GM18867 (cell line): ENCODE measurements at regions not wholly inside any gene's neighbourhood (a gene's known extent, or its start where the extent isn't known, plus 50 kb on each side); places are given as distances from the start of the nearest gene placed in this dataset.
"Not testable (repeated sequence)": the region's sequence is repeated elsewhere in the genome, so short reads cannot be mapped to it uniquely, and the experiment has no call there.

Source experiments
- ATAC-seq: cut with Tn5 transposase; IDR thresholded peaks from one replicate; pipeline ENCODE4 v1.9.1; 2021; ENCODE audit warnings: mild to moderate bottlenecking, moderate library complexity; ENCODE audit not compliant: unreplicated experiment

GRCh38 chrX:13387666-13388494 lies 68.0 kb upstream of the ATXN3L start:
- ATAC-seq: peak; percentile 61

DNA sequence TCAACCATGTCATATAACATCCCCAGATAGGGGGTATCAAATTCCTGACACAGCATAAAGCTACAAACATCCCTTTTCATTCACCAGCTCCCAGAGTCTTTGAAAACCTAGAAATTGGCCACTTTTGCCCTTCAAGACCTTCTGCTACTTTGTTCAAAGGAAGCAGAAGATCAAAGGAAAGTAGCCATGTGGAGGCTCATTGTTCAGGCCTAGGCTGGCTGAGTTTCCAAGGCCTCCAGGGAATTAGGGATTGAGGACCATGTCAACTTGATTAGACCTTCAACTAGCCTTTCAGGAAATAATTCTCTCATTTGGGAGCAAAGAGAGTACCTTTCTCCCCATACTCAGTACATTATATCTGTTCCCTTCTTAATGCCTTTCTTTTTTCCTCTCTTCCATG lies 66.8 kb upstream of the ATXN3L start:
- no peak for ATAC-seq

GRCh38 chrX:13386092-13386491 lies 66.2 kb upstream of the ATXN3L start:
- ATAC-seq: no peak

DNA sequence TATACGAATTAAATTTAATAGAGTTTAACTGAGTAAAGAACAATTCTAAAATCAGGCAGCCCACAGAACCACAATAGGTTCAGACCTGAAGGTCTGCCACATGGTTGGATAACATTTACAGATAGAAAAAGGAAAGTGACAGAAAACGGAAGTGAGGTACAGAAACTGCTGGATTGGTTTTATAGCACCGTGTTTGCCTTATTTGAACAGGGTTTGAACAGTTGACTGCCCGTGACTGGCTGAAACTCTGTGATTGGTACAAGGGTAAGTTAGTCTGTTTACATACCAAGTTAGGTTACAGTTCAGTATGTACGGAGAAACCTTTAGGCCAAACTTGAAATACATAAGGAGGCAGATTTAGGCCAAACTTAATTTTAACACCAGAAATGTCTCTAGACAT lies 64.1 kb upstream of the ATXN3L start:
- peak; percentile 76 for ATAC-seq

GRCh38 chrX:13381514-13381913 lies 61.7 kb upstream of the ATXN3L start:
- ATAC-seq: no peak

- ATAC-seq: no peak
Observed at GRCh38 chrX:13380211-13380610, 60.4 kb upstream of the ATXN3L start.

GRCh38 chrX:13378562-13379518 lies 59.0 kb upstream of the ATXN3L start:
- not testable (repeated sequence) for ATAC-seq

DNA sequence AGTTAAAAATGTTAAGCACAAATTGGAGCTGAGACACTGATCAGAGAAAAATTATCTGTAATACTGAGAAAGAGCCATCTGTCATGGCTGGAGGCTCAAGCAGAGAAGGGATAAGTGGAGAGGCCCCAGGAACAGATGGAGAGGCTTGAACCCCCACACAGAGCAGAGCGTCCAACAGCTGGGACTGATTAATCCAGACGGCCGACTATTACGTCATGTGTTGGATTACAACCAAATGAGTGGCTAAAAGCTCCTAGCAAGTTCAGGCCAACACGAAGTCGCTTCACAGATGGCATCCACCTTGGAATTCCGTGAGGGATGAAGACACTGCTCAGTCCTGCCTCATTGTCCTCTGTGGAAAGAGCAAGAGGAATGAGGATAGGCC lies 57.7 kb upstream of the ATXN3L start:
- ATAC-seq: no peak

GRCh38 chrX:13376857-13377549 lies 57.1 kb upstream of the ATXN3L start:
- no peak for ATAC-seq

- not testable (repeated sequence) for ATAC-seq
Observed at GRCh38 chrX:13375596-13375995, 55.7 kb upstream of the ATXN3L start.

- no peak for ATAC-seq
Observed at GRCh38 chrX:13374364-13374763, 54.5 kb upstream of the ATXN3L start.

DNA sequence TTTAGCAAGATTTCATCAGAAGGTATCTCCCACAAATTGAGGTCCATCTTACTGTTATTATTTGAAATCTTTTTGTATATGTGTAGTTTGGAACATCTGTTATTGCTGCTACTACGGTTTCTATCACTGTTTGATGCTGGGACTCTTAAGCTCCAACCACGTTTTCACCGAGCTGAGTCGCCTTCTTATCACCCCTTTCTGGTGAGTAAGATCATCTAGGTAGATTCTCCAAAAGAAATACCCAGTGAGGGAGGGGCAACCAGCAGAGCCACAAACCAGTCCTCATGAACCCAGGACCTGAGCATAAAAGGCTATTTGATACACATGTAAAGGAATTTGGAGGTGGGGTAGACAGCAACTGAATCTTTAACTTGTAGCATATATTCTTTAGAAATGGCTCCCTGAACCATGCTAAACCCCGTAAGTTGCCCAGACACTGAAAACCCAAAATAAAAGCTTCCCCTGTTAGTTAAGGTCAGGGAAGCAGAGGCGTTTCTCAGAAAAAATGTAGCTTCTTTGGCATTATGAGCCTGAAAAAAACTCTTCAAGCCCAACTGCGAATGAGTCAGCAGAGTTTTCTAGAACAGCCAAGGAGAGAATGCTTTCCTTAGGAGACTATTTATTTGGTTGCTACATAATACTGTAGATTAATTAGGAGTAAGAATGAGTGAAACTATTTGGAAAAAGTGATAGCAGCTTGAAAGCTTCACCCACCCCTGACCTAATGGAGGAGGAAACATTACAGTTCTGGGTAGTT lies 53.8 kb upstream of the ATXN3L start:
- ATAC-seq: no peak

- ATAC-seq: no peak
Observed at GRCh38 chrX:13373027-13373426, 53.2 kb upstream of the ATXN3L start.

GRCh38 chrX:13372203-13372980 lies 52.5 kb upstream of the ATXN3L start:
- ATAC-seq: no peak

DNA sequence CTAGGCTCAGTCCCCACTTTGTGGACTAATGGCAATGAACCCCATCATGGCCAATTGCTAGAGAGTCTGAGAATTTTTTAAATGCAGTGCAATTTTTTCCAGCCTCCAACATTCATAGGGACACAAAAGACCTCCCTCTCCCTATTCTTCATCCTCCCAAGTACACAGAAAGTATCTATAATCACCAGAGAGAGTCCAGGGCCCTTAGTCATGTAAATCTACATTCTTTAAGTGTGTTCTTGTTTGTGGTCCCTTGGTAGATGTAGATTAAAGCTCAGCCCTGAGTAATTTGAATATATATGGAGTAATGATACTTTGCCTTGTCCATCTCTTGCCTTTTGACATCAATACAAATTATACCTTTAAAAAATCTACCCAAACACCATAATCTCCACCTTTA lies 51.3 kb upstream of the ATXN3L start:
- no peak for ATAC-seq

GRCh38 chrX:13370713-13371112 lies 50.9 kb upstream of the ATXN3L start:
- ATAC-seq: no peak
